ENCODE measurements at regions not wholly inside any gene's neighbourhood (a gene's known extent, or its start where the extent isn't known, plus 50 kb on each side); places are given as distances from the start of the nearest gene placed in this dataset.
A peak's percentile ranks its signal among the peaks of the same experiment; 100 is the strongest.

DNA sequence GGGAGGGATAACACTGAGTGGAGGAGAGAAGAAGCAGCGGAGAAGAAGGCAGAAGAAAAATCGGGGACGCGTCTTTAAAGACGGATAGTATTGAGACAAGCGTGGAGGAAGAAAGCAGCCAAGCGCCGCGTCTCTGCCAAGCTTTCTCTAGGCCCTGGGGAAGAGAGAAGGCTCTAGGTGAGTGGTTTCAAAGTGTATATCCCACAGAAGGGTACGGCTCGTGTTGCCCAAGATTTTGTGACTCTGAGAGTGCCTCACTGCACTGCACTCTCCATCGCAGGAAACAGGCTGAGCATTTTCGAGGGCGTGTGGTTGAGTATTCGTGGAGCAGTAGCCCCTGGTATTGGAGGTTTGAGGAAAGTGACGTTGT, 185.4 kb downstream of the TRIM27 start:
- Histone ChIP-seq H3K4me2 (peak overlapping the region; percentile 40), H3K79me2 (ENCODE audit: low read depth) (no peaks in the 10 kb centered on the region), H4K20me1 (ENCODE audit: insufficient read depth) (no peaks in the 10 kb centered on the region), H3K27ac (no peak overlapping the region), H3K9me3 (ENCODE audit: insufficient read depth, low read depth) (no peaks in the 10 kb centered on the region), H3K9me2 (ENCODE audit: insufficient read depth) (no peaks in the 10 kb centered on the region), H3K36me3 (ENCODE audit: low read depth) (no peaks in the 10 kb centered on the region), H2AFZ (no peak overlapping the region), H3K4me3 (no peak overlapping the region), H3K27me3 (ENCODE audit: insufficient read depth, low read depth) (peaks cover 4% of the 10 kb centered on the region), H3K4me1 (replicated peaks; ENCODE audit: insufficient read depth) (peaks cover 4% of the 10 kb centered on the region; the same call in 1 of the 2 replicates), H3F3A (ENCODE audit: insufficient read depth, low read depth) (peaks cover 10% of the 10 kb centered on the region; the same call in 1 of the 2 replicates)
- intact Hi-C loops (cut with micrococcal nuclease; ENCODE audit: unreplicated experiment) = no loop called here
- POLR2A ChIA-PET (ENCODE audit: unreplicated experiment) = interaction anchor here (0.6 kb wide), 1 partner anchor 298 kb away, joined by 6 read pairs; no protein-coding TSS in a partner anchor
- CTCF ChIA-PET = no interaction called here
- BruUV-seq (replicated peaks) = no TSS peak
- TF ChIP-seq, protein P1, sequence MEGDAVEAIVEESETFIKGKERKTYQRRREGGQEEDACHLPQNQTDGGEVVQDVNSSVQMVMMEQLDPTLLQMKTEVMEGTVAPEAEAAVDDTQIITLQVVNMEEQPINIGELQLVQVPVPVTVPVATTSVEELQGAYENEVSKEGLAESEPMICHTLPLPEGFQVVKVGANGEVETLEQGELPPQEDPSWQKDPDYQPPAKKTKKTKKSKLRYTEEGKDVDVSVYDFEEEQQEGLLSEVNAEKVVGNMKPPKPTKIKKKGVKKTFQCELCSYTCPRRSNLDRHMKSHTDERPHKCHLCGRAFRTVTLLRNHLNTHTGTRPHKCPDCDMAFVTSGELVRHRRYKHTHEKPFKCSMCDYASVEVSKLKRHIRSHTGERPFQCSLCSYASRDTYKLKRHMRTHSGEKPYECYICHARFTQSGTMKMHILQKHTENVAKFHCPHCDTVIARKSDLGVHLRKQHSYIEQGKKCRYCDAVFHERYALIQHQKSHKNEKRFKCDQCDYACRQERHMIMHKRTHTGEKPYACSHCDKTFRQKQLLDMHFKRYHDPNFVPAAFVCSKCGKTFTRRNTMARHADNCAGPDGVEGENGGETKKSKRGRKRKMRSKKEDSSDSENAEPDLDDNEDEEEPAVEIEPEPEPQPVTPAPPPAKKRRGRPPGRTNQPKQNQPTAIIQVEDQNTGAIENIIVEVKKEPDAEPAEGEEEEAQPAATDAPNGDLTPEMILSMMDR (conservative IDR thresholded peaks at IDR 0.05) = no peak
- no peak for TF ChIP-seq EZH2 (IDR thresholded peaks at IDR 0.05; ENCODE audit: low read depth)
- no peak for DNase-seq

DNA sequence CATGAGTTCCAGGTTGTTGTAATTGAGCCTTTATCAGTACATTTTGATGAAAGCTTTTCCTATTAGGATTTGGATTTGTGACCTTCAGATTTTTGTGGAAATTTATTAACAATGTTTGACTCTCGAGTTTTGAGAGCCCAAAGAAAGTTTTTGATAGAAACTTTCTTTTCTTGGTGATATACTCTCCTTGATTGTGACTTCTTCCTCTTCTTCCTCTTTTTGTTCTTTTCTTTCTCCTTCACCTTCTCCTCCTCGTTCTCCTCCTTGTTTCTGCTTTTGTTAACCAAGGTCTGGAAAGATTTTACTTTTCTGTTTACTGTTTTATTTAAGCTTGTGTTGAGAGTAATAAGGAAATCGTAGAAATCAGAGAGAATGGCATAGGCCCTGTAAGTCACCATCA, 182.4 kb downstream of the TRIM27 start:
- H3K9me3 ChIP-seq (ENCODE audit: insufficient read depth, low read depth) = no peaks in the 10 kb centered on the region
- no peak overlapping the region for H3K4me2 ChIP-seq
- intact Hi-C loops (cut with micrococcal nuclease; ENCODE audit: unreplicated experiment) = no loop called here
- H3K4me1 ChIP-seq (replicated peaks; ENCODE audit: insufficient read depth) = peaks cover 4% of the 10 kb centered on the region; the same call in 1 of the 2 replicates
- H3K27ac ChIP-seq = no peak overlapping the region
- no peaks in the 10 kb centered on the region for H4K20me1 ChIP-seq (ENCODE audit: insufficient read depth)
- no peak for DNase-seq
- peaks cover 10% of the 10 kb centered on the region for H3F3A ChIP-seq (ENCODE audit: insufficient read depth, low read depth)
- CTCF ChIA-PET = interaction anchor here (0.6 kb wide), 1 partner anchor 857 kb away, joined by 11 read pairs; no protein-coding TSS in a partner anchor
- H3K9me2 ChIP-seq (ENCODE audit: insufficient read depth) = no peaks in the 10 kb centered on the region
- no peak overlapping the region for H3K4me3 ChIP-seq
- H2AFZ ChIP-seq = no peak overlapping the region
- BruUV-seq (replicated peaks) = no TSS peak
- TF ChIP-seq EZH2 (IDR thresholded peaks at IDR 0.05; ENCODE audit: low read depth) = no peak
- TF ChIP-seq, protein P1 (conservative IDR thresholded peaks at IDR 0.05) = no peak
- POLR2A ChIA-PET (ENCODE audit: unreplicated experiment) = interaction anchor here (0.7 kb wide), 1 partner anchor 89 kb away, joined by 3 read pairs; no protein-coding TSS in a partner anchor
- no peaks in the 10 kb centered on the region for H3K36me3 ChIP-seq (ENCODE audit: low read depth)
- no peaks in the 10 kb centered on the region for H3K27me3 ChIP-seq (ENCODE audit: insufficient read depth, low read depth)
- no peaks in the 10 kb centered on the region for H3K79me2 ChIP-seq (ENCODE audit: low read depth)

DNA sequence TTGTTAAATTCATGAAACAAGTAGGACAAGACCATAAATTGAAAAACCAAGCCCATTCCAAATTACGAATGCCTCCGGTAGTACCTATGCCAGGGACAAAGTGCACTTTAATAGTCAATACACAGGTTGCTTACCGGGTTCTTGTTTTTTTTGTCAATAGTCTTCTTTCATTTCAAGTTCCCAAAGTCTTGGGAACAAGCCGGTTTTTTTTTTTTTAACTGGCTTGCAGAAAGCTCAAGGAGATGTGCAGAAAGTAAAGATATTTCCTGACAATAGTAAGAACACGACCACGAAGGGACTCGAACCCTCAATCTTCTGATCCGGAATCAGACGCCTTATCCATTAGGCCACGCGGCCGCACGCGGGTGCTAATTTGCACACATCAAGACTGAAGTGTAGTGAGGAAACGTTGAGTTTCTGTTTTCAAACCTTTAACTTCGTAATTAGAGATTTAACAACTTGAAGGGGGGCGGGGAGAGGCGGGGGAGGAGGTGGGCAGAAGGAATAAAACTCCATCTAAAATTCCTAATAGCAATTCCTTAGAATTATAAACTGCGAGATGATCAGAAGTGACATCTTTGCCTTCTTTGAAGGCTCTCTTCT, 181.0 kb downstream of the TRIM27 start:
- CTCF ChIA-PET = interaction anchor here (0.6 kb wide), 1 partner anchor 53 kb away, joined by 6 read pairs; no protein-coding TSS in a partner anchor

More for the DNA sequence above, 181.0 kb downstream of the TRIM27 start:
- H3K9me3 ChIP-seq (ENCODE audit: insufficient read depth, low read depth) = no peaks in the 10 kb centered on the region
- DNase-seq = peak; percentile 33 to 76
- TF ChIP-seq, protein P1 (conservative IDR thresholded peaks at IDR 0.05) = no peak
- no peak for TF ChIP-seq EZH2 (IDR thresholded peaks at IDR 0.05; ENCODE audit: low read depth)
- peak overlapping the region; percentile 53; the same call in 1 of the 2 replicates for H3K4me3 ChIP-seq
- H4K20me1 ChIP-seq (ENCODE audit: insufficient read depth) = no peaks in the 10 kb centered on the region
- peaks cover 11% of the 10 kb centered on the region for H3F3A ChIP-seq (ENCODE audit: insufficient read depth, low read depth)
- H3K27ac ChIP-seq = no peak overlapping the region
- intact Hi-C loops (cut with micrococcal nuclease; ENCODE audit: unreplicated experiment) = no loop called here
- no TSS peak for BruUV-seq (replicated peaks)
- POLR2A ChIA-PET (ENCODE audit: unreplicated experiment) = no interaction called here
- no peaks in the 10 kb centered on the region for H3K36me3 ChIP-seq (ENCODE audit: low read depth)
- H3K79me2 ChIP-seq (ENCODE audit: low read depth) = no peaks in the 10 kb centered on the region
- H2AFZ ChIP-seq = 0 out of 2 replicates have a peak overlapping the region, but pooled peaks have one; percentile 55
- H3K9me2 ChIP-seq (ENCODE audit: insufficient read depth) = no peaks in the 10 kb centered on the region
- peaks cover 11% of the 10 kb centered on the region; the same call in 1 of the 2 replicates for H3K4me1 ChIP-seq (replicated peaks; ENCODE audit: insufficient read depth)
- H3K4me2 ChIP-seq = peak overlapping the region; percentile 81
- H3K27me3 ChIP-seq (ENCODE audit: insufficient read depth, low read depth) = no peaks in the 10 kb centered on the region

Measured in PC-9 (cell line).